HG03565 (cell line): ENCODE measurements at regions not wholly inside any gene's neighbourhood (a gene's known extent, or its start where the extent isn't known, plus 50 kb on each side); places are given as distances from the start of the nearest gene placed in this dataset.

Source experiments
- ATAC-seq: cut with Tn5 transposase; IDR thresholded peaks from one replicate; pipeline ENCODE4 v1.9.1; 2021; ENCODE audit warnings: mild to moderate bottlenecking, moderate library complexity; ENCODE audit not compliant: unreplicated experiment

GRCh38 chr11:115895594-115895993 is 391.4 kb upstream of the CADM1 start:
- no peak for ATAC-seq

- no peak for ATAC-seq
These were observed 390.0 kb upstream of the CADM1 start for GRCh38 chr11:115894176-115894575.

GRCh38 chr11:115893461-115894099 is 389.4 kb upstream of the CADM1 start:
- no peak for ATAC-seq

GRCh38 chr11:115892016-115892415 is 387.8 kb upstream of the CADM1 start:
- no peak for ATAC-seq

- ATAC-seq: no peak
These were observed 387.4 kb upstream of the CADM1 start for GRCh38 chr11:115891581-115891980.

GRCh38 chr11:115890500-115890899 is 386.3 kb upstream of the CADM1 start:
- ATAC-seq: no peak

GRCh38 chr11:115889712-115890111 is 385.5 kb upstream of the CADM1 start:
- ATAC-seq: no peak

GRCh38 chr11:115887727-115888126 is 383.5 kb upstream of the CADM1 start:
- ATAC-seq: no peak

GRCh38 chr11:115887316-115887715 is 383.1 kb upstream of the CADM1 start:
- ATAC-seq: no peak

- no peak for ATAC-seq
These were observed 382.2 kb upstream of the CADM1 start for GRCh38 chr11:115886422-115886733.

GRCh38 chr11:115885535-115886421 is 381.6 kb upstream of the CADM1 start:
- ATAC-seq: no peak

- no peak for ATAC-seq
These were observed 380.8 kb upstream of the CADM1 start for GRCh38 chr11:115884800-115885534.

GRCh38 chr11:115874843-115875242 is 370.6 kb upstream of the CADM1 start:
- peak; percentile 72 for ATAC-seq

- no peak for ATAC-seq
These were observed 369.6 kb upstream of the CADM1 start for GRCh38 chr11:115873813-115874212.

- ATAC-seq: no peak
These were observed 368.2 kb upstream of the CADM1 start for GRCh38 chr11:115872416-115872815.

- no peak for ATAC-seq
These were observed 367.0 kb upstream of the CADM1 start for GRCh38 chr11:115871161-115871760.

- ATAC-seq: peak; percentile 65
These were observed 365.7 kb upstream of the CADM1 start for GRCh38 chr11:115869780-115870431.

- ATAC-seq: no peak
These were observed 364.9 kb upstream of the CADM1 start for GRCh38 chr11:115869131-115869530.

GRCh38 chr11:115860246-115860645 is 356.0 kb upstream of the CADM1 start:
- ATAC-seq: no peak

- no peak for ATAC-seq
These were observed 344.4 kb upstream of the CADM1 start for GRCh38 chr11:115848611-115849010.

- no peak for ATAC-seq
These were observed 343.9 kb upstream of the CADM1 start for GRCh38 chr11:115848080-115848479.
